Osteoblast (primary cell): ENCODE measurements at regions not wholly inside any gene's neighbourhood (a gene's known extent, or its start where the extent isn't known, plus 50 kb on each side); places are given as distances from the start of the nearest gene placed in this dataset.

Source experiments
- DNase-seq: peaks from one replicate; pipeline ENCODE4 v3.0.0; 2011; ENCODE audit warnings: low spot score, mixed read lengths; ENCODE audit not compliant: insufficient read length; ENCODE audit errors: missing footprints
- H2AFZ ChIP-seq: 2 replicates; pipeline ENCODE4 v1.6.0; 2011; ENCODE audit warnings: mild to moderate bottlenecking, low read length
- H3K27ac ChIP-seq: 2 replicates; pipeline ENCODE4 v1.5.1; 2011; ENCODE audit warnings: mild to moderate bottlenecking, low read depth, low read length, moderate library complexity
- H3K27me3 ChIP-seq: 2 replicates; pipeline ENCODE4 v1.6.0; 2012; ENCODE audit warnings: mild to moderate bottlenecking, control low read depth, inconsistent platforms, low read length, moderate library complexity; ENCODE audit not compliant: insufficient read depth
- H3K36me3 ChIP-seq: 2 replicates; pipeline ENCODE4 v1.5.1; 2011; ENCODE audit warnings: mild to moderate bottlenecking, low read length, control low read depth, moderate library complexity; ENCODE audit not compliant: insufficient read depth
- H3K4me1 ChIP-seq: 2 replicates; pipeline ENCODE4 v1.5.1; 2011; ENCODE audit warnings: mild to moderate bottlenecking, low read length, control low read depth, moderate library complexity; ENCODE audit not compliant: insufficient read depth
- H3K4me2 ChIP-seq: 2 replicates; pipeline ENCODE4 v1.6.0; 2011; ENCODE audit warnings: mild to moderate bottlenecking, low read length; ENCODE audit not compliant: insufficient read depth
- H3K4me3 ChIP-seq: fragments of 200-600 bp; sonication (generic); 3 replicates; pipeline ENCODE4 v1.5.1; 2012; ENCODE audit warnings: mild to moderate bottlenecking, low read length, inconsistent platforms; ENCODE audit not compliant: insufficient read depth
- H3K79me2 ChIP-seq: 2 replicates; pipeline ENCODE4 v1.6.0; 2012; ENCODE audit warnings: mild to moderate bottlenecking, low read length, control low read depth, inconsistent platforms; ENCODE audit not compliant: insufficient read depth
- H3K9me3 ChIP-seq: 2 replicates; pipeline ENCODE4 v1.5.1; 2011; ENCODE audit warnings: low read depth, low read length, control low read depth
- H4K20me1 ChIP-seq: 2 replicates; pipeline ENCODE4 v1.6.0; 2012; ENCODE audit warnings: mild to moderate bottlenecking, low read length, control low read depth; ENCODE audit not compliant: insufficient read depth
- TF ChIP-seq, protein P1 (sequence below): IDR thresholded peaks from 2 replicates; pipeline ENCODE4 v1.5.1; 2011; ENCODE audit warnings: mild to moderate bottlenecking, low read depth, low read length, moderate library complexity; ENCODE audit errors: extremely low read depth

DNA sequence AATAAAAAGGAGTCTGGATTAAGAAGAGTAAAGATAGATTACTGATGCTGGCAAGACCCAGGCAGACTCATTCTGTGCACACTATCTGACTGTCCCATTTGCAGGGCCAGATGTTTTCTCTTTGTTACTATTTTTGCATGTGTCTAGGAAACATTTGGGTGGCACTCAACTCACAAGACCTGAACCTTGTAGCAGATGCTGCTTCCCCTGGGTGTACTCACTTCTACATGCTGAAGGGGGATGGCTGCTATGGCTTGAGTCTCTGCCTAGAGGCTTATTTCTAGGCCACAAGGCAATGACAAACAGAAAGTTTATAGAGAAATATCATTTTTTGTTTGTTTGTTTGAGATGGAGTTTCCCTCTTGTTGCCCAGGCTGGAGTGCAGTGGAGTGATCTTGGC is 351.4 kb downstream of the FOXA2 start:
- TF ChIP-seq, protein P1, sequence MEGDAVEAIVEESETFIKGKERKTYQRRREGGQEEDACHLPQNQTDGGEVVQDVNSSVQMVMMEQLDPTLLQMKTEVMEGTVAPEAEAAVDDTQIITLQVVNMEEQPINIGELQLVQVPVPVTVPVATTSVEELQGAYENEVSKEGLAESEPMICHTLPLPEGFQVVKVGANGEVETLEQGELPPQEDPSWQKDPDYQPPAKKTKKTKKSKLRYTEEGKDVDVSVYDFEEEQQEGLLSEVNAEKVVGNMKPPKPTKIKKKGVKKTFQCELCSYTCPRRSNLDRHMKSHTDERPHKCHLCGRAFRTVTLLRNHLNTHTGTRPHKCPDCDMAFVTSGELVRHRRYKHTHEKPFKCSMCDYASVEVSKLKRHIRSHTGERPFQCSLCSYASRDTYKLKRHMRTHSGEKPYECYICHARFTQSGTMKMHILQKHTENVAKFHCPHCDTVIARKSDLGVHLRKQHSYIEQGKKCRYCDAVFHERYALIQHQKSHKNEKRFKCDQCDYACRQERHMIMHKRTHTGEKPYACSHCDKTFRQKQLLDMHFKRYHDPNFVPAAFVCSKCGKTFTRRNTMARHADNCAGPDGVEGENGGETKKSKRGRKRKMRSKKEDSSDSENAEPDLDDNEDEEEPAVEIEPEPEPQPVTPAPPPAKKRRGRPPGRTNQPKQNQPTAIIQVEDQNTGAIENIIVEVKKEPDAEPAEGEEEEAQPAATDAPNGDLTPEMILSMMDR, result no peak
- H3K36me3 ChIP-seq, result no peaks in the 10 kb centered on the region
- no peak overlapping the region for H2AFZ ChIP-seq
- H3K4me2 ChIP-seq, result no peak overlapping the region
- no peaks in the 10 kb centered on the region for H3K9me3 ChIP-seq
- no peaks in the 10 kb centered on the region for H3K27me3 ChIP-seq
- DNase-seq, result no peak
- no peak overlapping the region for H3K27ac ChIP-seq
- no peaks in the 10 kb centered on the region for H3K4me1 ChIP-seq
- H4K20me1 ChIP-seq, result no peaks in the 10 kb centered on the region
- H3K79me2 ChIP-seq, result no peaks in the 10 kb centered on the region
- no peak overlapping the region for H3K4me3 ChIP-seq

DNA sequence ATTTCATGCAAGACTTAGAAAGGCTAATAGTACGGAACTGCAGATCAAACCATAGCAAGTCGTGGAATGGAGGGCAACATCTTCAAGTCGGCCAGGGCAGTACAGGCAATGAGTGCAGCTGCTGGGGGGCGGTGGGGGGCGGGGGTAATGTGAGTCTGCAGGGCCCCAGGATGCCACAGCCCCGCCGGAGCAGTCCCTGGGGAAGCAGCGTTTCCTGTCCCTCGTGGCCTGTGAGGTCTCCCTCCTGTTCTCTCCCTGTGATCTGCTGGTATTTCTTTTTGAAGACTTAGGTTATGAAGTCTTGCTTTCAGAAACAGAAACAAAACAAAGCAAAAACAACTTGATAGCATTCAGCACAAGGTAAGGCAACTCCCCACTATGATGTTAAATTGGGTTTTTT is 351.9 kb downstream of the FOXA2 start:
- no peaks in the 10 kb centered on the region for H3K27me3 ChIP-seq
- H3K4me2 ChIP-seq, result no peak overlapping the region
- no peak overlapping the region for H2AFZ ChIP-seq
- H3K36me3 ChIP-seq, result no peaks in the 10 kb centered on the region
- DNase-seq, result no peak
- no peak overlapping the region for H3K4me3 ChIP-seq
- H4K20me1 ChIP-seq, result no peaks in the 10 kb centered on the region
- no peaks in the 10 kb centered on the region for H3K4me1 ChIP-seq
- no peaks in the 10 kb centered on the region for H3K9me3 ChIP-seq
- TF ChIP-seq, protein P1, result no peak
- H3K27ac ChIP-seq, result no peak overlapping the region
- no peaks in the 10 kb centered on the region for H3K79me2 ChIP-seq

DNA sequence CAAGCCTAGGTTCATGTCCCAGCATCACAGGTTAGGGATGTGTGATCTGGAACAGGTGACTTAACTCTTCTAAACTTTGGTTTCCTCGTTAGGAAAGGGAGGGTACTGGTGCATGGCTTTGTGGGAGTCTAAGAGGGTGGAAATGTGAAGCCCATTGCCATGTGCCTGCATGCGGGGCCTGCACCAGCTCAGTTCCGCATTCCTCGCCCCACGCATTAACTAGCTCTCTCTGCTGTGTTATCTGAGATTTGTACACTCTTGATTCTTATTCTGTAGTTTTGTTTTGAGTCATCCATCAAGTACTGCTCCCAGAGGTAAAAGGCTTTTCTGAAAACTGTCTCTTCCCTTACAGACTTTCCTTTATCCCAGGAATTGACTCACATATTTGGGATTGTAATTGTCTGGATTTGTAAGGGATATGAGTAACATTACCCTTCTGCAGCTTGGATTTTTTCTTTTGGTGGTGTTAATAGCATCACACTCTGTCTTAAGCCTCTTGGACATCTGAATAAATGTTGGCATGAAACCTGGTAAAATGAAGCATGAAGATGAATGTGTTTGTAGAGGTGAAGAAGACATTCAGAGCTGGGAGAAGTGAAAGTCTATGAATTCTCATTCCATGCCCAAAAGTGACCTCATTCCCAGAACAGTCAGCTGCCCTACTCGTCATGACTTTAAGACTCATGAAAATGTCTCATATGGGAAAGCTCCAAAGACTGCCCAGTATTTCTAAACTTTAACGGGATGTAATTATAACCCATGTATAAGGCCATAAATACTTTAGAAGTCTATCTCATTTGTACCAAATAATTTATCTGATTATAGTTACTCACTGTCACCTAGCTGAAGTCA is 357.3 kb downstream of the FOXA2 start:
- Histone ChIP-seq H3K9me3 (no peaks in the 10 kb centered on the region), H3K27ac (no peak overlapping the region), H3K79me2 (no peaks in the 10 kb centered on the region), H2AFZ (no peak overlapping the region), H3K4me3 (no peak overlapping the region), H3K4me1 (no peaks in the 10 kb centered on the region), H3K4me2 (no peak overlapping the region), H3K27me3 (no peaks in the 10 kb centered on the region), H3K36me3 (no peaks in the 10 kb centered on the region), H4K20me1 (no peaks in the 10 kb centered on the region)
- DNase-seq, result no peak
- TF ChIP-seq, protein P1, result no peak

DNA sequence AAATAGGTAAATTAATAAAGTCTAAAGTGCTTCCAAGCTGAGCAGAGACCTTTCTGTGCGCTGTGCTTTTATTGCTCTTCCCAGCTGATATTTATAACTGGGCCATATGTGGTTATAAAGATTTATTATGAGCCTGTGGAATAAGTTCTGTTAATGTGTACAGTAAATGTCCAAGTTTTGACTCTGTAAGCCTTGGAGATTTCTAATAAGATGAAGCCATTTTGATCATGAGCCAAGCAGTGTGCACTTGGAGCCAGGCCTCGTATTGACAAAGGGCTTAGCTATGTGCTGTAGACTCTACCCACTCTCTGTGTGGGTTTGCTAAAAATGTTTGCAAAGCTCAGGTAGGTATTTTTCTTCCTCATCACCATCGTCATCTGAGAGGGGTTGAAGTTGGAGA is 361.1 kb downstream of the FOXA2 start:
- Histone ChIP-seq H3K27ac (no peak overlapping the region), H3K36me3 (no peaks in the 10 kb centered on the region), H3K4me2 (no peak overlapping the region), H3K79me2 (no peaks in the 10 kb centered on the region), H3K27me3 (no peaks in the 10 kb centered on the region), H4K20me1 (no peaks in the 10 kb centered on the region), H3K4me1 (no peaks in the 10 kb centered on the region), H3K9me3 (no peaks in the 10 kb centered on the region), H2AFZ (no peak overlapping the region), H3K4me3 (no peak overlapping the region)
- TF ChIP-seq, protein P1, result no peak
- DNase-seq, result no peak
